ENCODE measurements at regions not wholly inside any gene's neighbourhood (a gene's known extent, or its start where the extent isn't known, plus 50 kb on each side); places are given as distances from the start of the nearest gene placed in this dataset.

GRCh38 chr17:36862116-36862920, 75.0 kb upstream of the LHX1 start:
- no peak for TF ChIP-seq CTCF (IDR thresholded peaks at IDR 0.05; ENCODE audit: low read depth, low read length, poor library complexity, severe bottlenecking)
- no peak for TF ChIP-seq EZH2phosphoT487 (IDR thresholded peaks at IDR 0.05; ENCODE audit: borderline replicate concordance, low read length)
